Left ventricle myocardium superior (tissue), 1 donor: ENCODE measurements at regions not wholly inside any gene's neighbourhood (a gene's known extent, or its start where the extent isn't known, plus 50 kb on each side); places are given as distances from the start of the nearest gene placed in this dataset.

ENCODE experiments used
- ATAC-seq: fragments of 200-7000 bp; cut with Tn5 transposase; one replicate; pipeline ENCODE4 v1.9.1; 2020; ENCODE audit warnings: mild to moderate bottlenecking, moderate library complexity
- DNase-seq: peaks from one replicate; pipeline ENCODE4 v3.0.0-alpha.2; 2020
- intact Hi-C: fragments of 100-400 bp; cut with micrococcal nuclease; formaldehyde crosslinking; loops from one replicate; pipeline ENCODE4 v1.11.0; 2022
- donor health status: DM: no; HTN: yes; CAD: no; lungs with severe emphysema.

- no peak for ATAC-seq
- intact Hi-C loops = no loop called here
- DNase-seq = no peak
These were observed 88.4 kb downstream of the CTTN start for GRCh38 chr11:70486731-70487130.

DNA sequence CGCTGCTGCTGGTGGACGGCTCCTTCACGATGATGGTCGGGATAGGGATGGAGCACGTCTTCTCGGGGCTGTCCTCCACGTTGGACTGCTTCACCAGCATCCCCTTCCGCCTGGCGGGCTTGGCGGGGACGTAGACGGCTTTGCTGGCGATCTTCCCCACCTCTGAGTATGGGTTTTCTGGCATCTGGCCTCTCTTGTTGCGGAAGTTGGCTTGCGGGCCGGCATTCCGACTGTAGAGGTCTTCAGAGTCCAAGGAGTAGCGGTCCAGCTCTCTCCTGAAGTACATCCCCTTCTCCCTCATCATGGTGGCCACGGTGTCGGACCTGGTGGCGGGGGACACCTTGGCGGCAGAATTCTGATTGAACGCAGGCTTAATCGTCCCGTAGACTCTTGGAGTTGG lies 88.8 kb downstream of the CTTN start:
- ATAC-seq (no peak), DNase-seq (no peak)
- intact Hi-C loops = no loop called here

- intact Hi-C loops = no loop called here
- ATAC-seq (no peak), DNase-seq (peak; percentile 5)
These were observed 89.4 kb downstream of the CTTN start for GRCh38 chr11:70487756-70488155.

GRCh38 chr11:70488171-70488703 lies 89.9 kb downstream of the CTTN start:
- ATAC-seq = no peak
- intact Hi-C loops = no loop called here
- DNase-seq = peak; percentile 13

GRCh38 chr11:70489276-70489675 lies 90.9 kb downstream of the CTTN start:
- DNase-seq (peak; percentile 15), ATAC-seq (no peak)
- intact Hi-C loops = no loop called here

DNA sequence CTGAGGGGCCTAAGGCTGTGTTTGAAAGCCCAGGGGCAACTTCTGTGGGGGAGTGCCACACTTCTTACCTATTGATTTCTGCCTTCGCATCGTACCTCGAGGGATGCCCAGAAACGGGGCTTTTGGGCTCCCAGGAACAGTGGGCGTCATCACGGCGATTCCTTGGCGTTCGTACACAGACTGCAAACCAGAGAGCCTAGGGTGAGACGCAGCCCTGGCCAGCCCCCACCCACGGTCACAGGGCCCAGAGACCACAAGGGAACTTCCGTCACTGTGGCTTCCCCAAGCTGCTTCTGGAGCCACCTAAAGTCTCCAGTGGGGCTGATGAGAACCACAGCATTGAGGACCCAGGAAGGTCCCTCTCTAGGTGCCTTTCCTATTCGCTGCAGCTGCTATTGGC lies 91.9 kb downstream of the CTTN start:
- no peak for ATAC-seq
- intact Hi-C loops = no loop called here
- DNase-seq = peak; percentile 14

- DNase-seq = no peak
- intact Hi-C loops = no loop called here
These were observed 92.6 kb downstream of the CTTN start for GRCh38 chr11:70490723-70491558.

DNA sequence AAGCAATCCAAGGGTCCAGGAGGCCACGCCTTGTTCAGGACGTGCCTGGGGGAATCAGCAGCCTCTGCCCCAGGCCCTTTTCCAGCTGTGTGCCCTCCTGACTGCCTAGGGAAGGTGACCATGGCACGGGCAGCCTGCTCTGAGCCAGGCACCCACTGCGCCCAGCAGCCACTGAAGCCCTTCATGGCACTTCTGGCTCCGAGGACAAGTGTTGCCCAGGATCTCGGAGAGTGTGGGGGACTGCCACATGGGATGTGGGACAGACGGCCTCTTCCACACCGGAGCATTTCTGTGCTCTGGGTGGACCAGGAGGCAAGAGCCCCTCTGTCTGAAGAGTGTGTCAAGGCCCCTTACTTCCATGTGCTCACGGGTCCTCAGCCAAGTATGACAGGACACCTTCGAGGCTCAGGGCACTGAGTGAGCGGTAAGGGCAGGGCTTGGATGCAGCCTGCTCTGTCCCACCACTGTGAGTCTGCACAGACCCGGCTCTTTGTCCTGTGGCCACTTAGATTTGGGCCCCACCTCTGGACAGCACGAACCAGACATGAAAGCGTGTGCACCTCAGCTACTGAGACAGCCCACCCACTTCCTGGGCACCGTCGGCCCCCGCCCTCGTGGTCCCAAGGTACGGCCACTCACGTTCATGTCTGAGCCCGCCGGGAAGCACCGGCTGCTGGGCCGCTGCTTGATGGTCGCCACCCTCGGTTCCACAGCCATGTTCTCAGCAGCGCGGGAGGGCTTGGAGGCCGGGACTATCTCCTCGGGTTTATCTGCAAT lies 93.6 kb downstream of the CTTN start:
- intact Hi-C loops = no loop called here
- ATAC-seq (no peak), DNase-seq (no peak)

More at GRCh38 chr11:70490723-70491558, 92.6 kb downstream of the CTTN start:
- ATAC-seq = no peak

GRCh38 chr11:70493089-70493474 lies 94.8 kb downstream of the CTTN start:
- DNase-seq (no peak), ATAC-seq (no peak)
- intact Hi-C loops = no loop called here

DNA sequence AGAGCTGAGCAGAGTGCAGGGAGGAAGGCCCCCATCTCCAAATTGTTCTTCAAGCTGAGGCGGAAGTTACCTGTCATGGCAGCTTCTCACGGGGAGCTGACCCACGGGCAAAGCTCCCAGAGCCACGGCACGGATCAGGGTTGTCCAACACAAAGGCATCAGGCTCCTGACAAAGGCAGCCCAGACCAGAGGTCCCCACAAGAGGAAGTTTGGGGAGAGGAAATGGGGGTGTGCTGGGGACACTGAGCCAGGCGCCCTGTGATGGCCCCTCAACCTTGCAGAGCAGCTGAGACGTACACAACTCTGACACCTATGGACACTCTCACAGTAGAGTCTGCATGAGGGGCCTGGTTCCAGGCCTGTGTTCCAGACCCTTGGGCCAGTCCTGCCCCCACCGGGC lies 95.6 kb downstream of the CTTN start:
- no peak for ATAC-seq
- DNase-seq = no peak
- intact Hi-C loops = no loop called here

GRCh38 chr11:70494559-70495350 lies 96.4 kb downstream of the CTTN start:
- DNase-seq (no peak), ATAC-seq (no peak)
- intact Hi-C loops = no loop called here

DNA sequence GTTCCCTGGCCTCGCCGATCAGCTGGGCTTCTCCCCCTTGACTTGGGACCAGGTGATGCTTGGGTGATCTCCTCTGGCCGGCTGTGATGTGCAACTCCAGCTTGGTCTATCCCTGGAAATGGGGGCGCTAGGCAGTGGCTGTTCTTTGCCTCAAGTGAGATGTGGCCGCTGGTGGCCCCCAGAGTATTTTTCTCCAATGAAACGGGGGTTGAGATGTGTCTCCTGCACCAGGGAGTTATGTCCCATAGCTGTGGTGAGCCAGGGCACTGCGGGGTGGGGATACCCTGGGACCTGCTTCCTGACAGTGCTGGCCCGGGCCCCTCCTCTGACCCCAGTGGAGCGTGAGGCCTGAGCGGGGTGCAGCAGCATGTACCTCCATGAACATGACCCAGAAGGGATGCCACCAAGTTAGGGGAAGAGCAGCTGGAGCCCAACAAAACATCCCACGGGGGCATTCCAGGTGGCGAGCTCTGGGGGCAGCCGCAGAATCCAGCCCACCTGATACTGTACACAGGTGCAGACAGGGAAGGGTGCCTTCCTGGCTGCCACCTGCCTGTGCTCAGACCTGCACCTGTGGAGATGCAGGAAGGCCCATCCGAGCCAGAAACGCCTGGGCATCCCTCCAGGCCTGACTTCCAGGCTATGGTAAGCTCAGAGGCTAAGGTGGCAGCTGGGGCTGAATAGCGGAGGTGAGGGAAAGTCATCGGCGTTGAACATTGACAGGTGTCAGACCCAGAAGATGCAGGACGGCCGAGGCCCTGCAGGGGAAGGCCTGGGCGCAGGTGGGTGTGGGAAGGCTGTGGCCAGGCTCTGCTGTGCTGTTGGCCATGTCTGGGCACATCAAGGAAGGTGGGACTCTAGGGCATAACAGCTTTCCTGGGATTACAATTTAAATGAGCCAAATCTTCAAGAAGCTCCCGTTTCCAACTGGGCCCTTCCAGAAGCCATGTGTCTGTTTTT lies 97.3 kb downstream of the CTTN start:
- ATAC-seq (no peak), DNase-seq (no peak)
- intact Hi-C loops = no loop called here

DNA sequence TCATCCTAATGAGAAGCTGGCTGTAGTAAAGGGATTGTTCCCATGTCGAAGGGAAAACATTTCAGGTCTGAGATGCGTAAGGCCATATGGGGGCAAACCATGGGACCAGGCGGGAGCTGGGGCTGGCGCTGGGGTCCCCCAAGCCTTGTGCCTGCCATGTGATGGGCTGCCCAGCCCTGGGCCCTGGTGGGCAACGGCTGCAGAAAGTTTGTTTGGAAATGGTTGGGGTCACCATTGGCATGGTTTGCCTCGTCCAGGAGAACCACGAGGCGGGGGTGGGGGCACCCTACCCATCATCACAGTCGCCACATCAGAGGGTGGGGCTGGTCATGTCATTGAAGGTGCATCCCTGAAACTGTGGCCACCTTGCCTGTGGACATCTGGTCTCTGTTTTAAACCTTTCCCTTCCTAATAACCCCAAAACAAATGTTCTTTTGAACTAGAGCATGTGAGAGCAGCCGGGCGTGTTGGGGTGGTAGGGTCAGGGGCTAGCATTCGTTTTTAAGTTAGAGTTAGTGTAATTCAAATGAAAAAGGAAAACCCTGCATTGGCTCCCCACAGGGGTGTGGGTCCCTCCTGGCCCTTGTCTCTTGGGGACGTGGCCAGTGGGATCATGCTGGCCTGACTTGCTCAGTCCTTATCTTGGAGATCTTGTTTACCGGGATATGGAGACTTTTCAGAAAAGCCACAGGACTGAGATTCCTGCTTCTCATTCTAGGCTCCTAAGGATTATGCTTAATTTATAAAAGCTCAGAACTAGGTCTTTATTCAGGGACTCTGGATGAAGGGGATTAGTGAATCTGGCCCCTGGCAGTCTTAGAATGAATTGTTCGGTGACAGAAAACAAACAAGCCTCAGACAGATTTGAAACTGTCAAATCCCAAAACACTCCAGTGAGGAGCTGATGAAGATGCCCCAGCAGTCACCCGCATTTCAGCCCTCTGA lies 98.5 kb downstream of the CTTN start:
- intact Hi-C loops = no loop called here
- no peak for DNase-seq
- ATAC-seq = no peak

DNA sequence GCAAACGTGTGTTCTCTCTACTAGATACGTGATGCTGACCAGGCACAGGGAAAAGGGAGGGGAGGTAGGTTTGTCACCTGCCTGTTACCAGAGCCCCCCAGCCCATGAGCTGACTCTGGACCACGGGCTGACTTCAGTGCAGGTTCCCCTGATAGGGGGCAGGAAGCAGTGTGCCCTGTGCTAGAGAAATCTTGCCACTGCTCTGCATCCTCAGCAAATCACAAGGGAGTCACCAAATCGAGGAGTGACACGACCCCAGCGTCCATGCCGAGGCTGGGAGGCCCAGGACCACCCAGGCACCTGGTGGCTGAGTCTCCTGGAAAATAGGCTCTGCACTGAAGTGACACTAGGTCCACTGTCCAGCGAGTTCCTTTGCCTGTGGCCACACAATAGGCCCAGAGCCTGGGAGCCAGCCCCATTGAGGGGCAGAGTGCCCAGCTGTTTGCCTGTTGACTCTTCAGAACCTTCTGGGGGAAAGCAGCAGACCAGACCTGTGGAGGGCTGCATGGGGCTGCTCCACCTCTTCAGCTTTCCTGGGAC lies 99.3 kb downstream of the CTTN start:
- intact Hi-C loops = no loop called here
- DNase-seq (no peak), ATAC-seq (no peak)

DNA sequence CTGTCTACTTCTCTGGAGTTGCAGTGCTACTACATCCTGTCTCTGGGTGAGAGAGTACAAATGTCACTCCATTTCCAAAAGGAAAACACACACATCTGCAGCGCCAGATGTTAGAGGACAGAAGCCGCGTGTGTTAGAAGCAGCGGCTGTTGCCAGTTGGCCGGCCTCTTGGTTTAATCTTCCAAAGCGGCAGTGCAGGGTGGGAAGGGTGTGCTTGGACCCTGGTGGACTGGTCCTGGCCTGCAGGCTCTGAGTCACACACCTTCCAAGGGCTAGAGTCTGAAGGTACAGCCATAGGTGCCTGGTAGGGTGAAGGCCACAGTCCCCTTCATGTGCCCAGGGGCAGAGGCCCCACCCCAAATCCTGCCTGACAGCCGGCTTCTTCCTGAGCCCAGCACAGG lies 99.8 kb downstream of the CTTN start:
- intact Hi-C loops = no loop called here
- ATAC-seq (peak; percentile 45), DNase-seq (peak; percentile 62)

GRCh38 chr11:70498976-70499801 lies 100.9 kb downstream of the CTTN start:
- ATAC-seq (no peak), DNase-seq (no peak)
- intact Hi-C loops = no loop called here
